Smooth muscle cell (in vitro differentiated cells): ENCODE measurements at regions not wholly inside any gene's neighbourhood (a gene's known extent, or its start where the extent isn't known, plus 50 kb on each side); places are given as distances from the start of the nearest gene placed in this dataset.

ENCODE experiments used
- DNase-seq: peaks from one replicate; lab custom pipeline; 2025; ENCODE audit not compliant: unreplicated experiment; lab: John Stamatoyannopoulos, UW
- H2AFZ ChIP-seq: fragments of 200-600 bp; sonication (generic); 2 replicates; pipeline ENCODE4 v1.6.0; 2016; ENCODE audit warnings: antibody characterized with exemption, low read depth, mild to moderate bottlenecking
- H3F3A ChIP-seq: fragments of 200-600 bp; sonication (generic); 2 replicates; pipeline ENCODE4 v1.6.0; 2017; ENCODE audit warnings: antibody characterized with exemption, low read depth
- H3K27ac ChIP-seq: fragments of 200-600 bp; sonication (generic); 2 replicates; pipeline ENCODE4 v1.5.1; 2016; ENCODE audit warnings: low read depth, mild to moderate bottlenecking
- H3K27me3 ChIP-seq: fragments of 200-600 bp; sonication (generic); 2 replicates; pipeline ENCODE4 v1.6.1; 2016; ENCODE audit warnings: low read depth, mild to moderate bottlenecking
- H3K36me3 ChIP-seq: fragments of 200-600 bp; sonication (generic); 2 replicates; pipeline ENCODE4 v1.5.1; 2016; ENCODE audit warnings: low read depth
- H3K4me1 ChIP-seq: fragments of 200-600 bp; sonication (generic); 2 replicates; pipeline ENCODE4 v1.5.1; 2016; ENCODE audit warnings: low read depth
- H3K4me2 ChIP-seq: fragments of 200-600 bp; sonication (generic); 2 replicates; pipeline ENCODE4 v1.6.0; 2016; ENCODE audit warnings: mild to moderate bottlenecking
- H3K4me3 ChIP-seq: fragments of 200-600 bp; sonication (generic); 2 replicates; pipeline ENCODE4 v1.5.1; 2016; ENCODE audit warnings: mild to moderate bottlenecking
- H3K79me2 ChIP-seq: fragments of 200-600 bp; sonication (generic); 2 replicates; pipeline ENCODE4 v1.6.0; 2016; ENCODE audit warnings: low read depth, mild to moderate bottlenecking
- H3K9ac ChIP-seq: fragments of 200-600 bp; sonication (generic); 2 replicates; pipeline ENCODE4 v1.6.0; 2016; ENCODE audit warnings: low read depth
- H3K9me3 ChIP-seq: fragments of 200-600 bp; sonication (generic); replicated peaks from 2 replicates; pipeline ENCODE4 v1.5.1; 2016; ENCODE audit warnings: low read depth
- H4K20me1 ChIP-seq: fragments of 200-600 bp; sonication (generic); 2 replicates; pipeline ENCODE4 v1.6.0; 2016; ENCODE audit warnings: low read depth
- WGBS: methylation state at CpG from one replicate; pipeline ENCODE4 v1.1.7; 2016; ENCODE audit warnings: low lambda C conversion rate; 5-methylcytosine and 5-hydroxymethylcytosine counted together
- TF ChIP-seq, protein P1 (sequence below): fragments of 200-600 bp; sonication (generic); IDR thresholded peaks from 2 replicates; pipeline ENCODE4 v1.5.1; 2017; ENCODE audit warnings: borderline replicate concordance, mild to moderate bottlenecking, antibody characterized with exemption; ENCODE audit not compliant: insufficient read depth, poor library complexity, severe bottlenecking

DNA sequence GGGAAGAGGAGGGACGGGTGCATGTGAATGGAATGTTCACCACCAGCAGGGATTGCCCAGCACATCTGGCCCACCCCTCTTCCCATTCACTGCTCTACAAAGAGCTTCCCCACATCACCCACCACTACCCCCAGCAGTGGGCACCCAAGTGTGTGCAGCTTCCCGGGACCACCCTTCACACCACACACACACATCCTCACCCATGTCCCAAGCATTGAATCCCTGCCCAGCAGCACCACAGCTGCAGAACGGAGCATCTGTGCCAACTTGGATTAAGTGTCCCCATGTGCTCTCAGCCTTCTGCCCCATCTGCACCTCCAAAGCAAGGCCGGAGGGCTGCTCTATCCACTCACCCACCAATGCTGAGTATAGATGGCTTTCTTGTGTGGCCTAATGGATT, 141.4 kb downstream of the PSMG1 start:
- Histone ChIP-seq H3K9ac (no peak overlapping the region), H3K79me2 (no peaks in the 10 kb centered on the region), H3K36me3 (no peaks in the 10 kb centered on the region), H3K4me3 (no peak overlapping the region), H3K27me3 (no peaks in the 10 kb centered on the region), H3K4me2 (no peak overlapping the region), H2AFZ (no peak overlapping the region), H4K20me1 (no peaks in the 10 kb centered on the region), H3F3A (no peaks in the 10 kb centered on the region), H3K27ac (no peak overlapping the region), H3K9me3 (no peaks in the 10 kb centered on the region), H3K4me1 (no peaks in the 10 kb centered on the region)
- no peak for DNase-seq
- TF ChIP-seq, protein P1, sequence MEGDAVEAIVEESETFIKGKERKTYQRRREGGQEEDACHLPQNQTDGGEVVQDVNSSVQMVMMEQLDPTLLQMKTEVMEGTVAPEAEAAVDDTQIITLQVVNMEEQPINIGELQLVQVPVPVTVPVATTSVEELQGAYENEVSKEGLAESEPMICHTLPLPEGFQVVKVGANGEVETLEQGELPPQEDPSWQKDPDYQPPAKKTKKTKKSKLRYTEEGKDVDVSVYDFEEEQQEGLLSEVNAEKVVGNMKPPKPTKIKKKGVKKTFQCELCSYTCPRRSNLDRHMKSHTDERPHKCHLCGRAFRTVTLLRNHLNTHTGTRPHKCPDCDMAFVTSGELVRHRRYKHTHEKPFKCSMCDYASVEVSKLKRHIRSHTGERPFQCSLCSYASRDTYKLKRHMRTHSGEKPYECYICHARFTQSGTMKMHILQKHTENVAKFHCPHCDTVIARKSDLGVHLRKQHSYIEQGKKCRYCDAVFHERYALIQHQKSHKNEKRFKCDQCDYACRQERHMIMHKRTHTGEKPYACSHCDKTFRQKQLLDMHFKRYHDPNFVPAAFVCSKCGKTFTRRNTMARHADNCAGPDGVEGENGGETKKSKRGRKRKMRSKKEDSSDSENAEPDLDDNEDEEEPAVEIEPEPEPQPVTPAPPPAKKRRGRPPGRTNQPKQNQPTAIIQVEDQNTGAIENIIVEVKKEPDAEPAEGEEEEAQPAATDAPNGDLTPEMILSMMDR: no peak
- WGBS: 96% methylated on average over 4 of the region's 4 CpGs

DNA sequence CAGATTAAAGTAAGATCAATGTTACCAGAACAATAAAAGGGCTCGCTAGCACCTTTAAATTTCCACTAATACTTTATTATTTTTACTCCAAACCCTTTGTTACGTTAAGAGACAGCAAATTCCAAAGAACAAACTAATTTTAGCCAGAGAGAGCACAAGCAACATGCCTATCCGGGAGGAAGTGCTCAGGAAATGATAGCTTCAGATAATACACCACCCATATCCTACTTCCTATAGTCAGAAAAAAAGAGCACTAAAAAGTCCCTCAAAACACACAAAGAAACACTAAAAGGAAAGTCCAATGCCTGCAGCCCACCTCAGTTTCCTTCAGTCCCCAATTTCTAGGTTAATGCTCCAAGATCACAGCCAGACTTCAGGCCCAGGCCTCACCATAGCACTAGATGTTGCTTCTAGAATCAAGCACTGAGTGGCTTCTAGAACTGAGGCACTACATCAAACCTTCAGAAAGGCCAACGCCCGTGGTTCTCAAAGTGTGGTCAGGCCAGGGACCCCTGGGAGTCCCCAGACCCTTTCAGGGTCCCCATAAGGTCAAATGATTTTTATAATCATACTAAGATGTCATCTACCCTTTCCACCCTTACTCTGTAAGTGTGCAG, 142.6 kb downstream of the PSMG1 start:
- no peaks in the 10 kb centered on the region for H3K36me3 ChIP-seq
- no peak overlapping the region for H2AFZ ChIP-seq
- H3K27ac ChIP-seq: no peak overlapping the region
- H3K4me3 ChIP-seq: no peak overlapping the region
- H3K4me2 ChIP-seq: no peak overlapping the region
- no peaks in the 10 kb centered on the region for H4K20me1 ChIP-seq
- TF ChIP-seq, protein P1: no peak
- no peaks in the 10 kb centered on the region for H3K4me1 ChIP-seq
- H3K27me3 ChIP-seq: no peaks in the 10 kb centered on the region
- no peak for DNase-seq
- no peak overlapping the region for H3K9ac ChIP-seq
- H3K79me2 ChIP-seq: no peaks in the 10 kb centered on the region
- 80% methylated on average over 5 of the region's 5 CpGs for WGBS
- H3K9me3 ChIP-seq: no peaks in the 10 kb centered on the region
- H3F3A ChIP-seq: no peaks in the 10 kb centered on the region

DNA sequence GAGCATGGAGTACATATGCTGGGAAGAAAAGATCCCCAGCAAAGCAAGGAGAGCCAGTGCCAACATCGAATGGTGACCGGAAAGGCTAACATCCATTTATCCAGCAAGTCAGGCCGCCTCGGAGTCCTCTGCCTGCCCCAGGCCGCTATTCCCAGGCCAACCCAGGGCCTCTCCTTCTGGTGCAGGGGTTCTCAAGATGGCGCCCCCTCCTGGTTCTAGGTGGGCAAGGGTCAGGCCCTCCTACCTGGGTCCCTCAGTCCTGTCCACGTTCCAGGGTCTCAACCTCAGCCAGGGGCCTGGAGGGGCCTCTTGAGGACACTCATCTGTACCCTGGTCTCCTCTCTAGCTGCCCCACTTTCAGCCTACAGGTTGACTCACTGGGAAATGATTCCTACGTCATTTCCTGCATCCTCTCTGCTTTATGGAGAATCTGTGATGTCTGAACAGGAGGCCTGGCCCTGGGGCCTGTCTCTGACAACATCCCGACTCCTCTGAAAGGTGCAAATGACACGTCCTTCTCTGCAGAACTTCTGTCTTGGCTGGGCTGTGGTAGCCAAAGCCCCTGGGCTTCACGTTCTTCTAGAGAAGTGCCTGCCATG, 145.3 kb downstream of the PSMG1 start:
- no peak overlapping the region for H2AFZ ChIP-seq

More for the DNA sequence above, 145.3 kb downstream of the PSMG1 start:
- Histone ChIP-seq H3K4me2 (no peak overlapping the region), H3K9me3 (no peaks in the 10 kb centered on the region), H3K27ac (no peak overlapping the region), H3K27me3 (no peaks in the 10 kb centered on the region), H3K4me3 (no peak overlapping the region), H3K36me3 (no peaks in the 10 kb centered on the region), H4K20me1 (no peaks in the 10 kb centered on the region), H3F3A (no peaks in the 10 kb centered on the region), H3K9ac (no peak overlapping the region), H3K4me1 (no peaks in the 10 kb centered on the region), H3K79me2 (no peaks in the 10 kb centered on the region)
- 80% methylated on average over 11 of the region's 11 CpGs for WGBS
- DNase-seq: no peak
- TF ChIP-seq, protein P1: peak; percentile 3
